AG04449 (cell line): ENCODE measurements at regions not wholly inside any gene's neighbourhood (a gene's known extent, or its start where the extent isn't known, plus 50 kb on each side); places are given as distances from the start of the nearest gene placed in this dataset.
A peak's percentile ranks its signal among the peaks of the same experiment; 100 is the strongest.

ENCODE experiments used
- CTCF ChIA-PET: fragments of 350-600 bp; formaldehyde crosslinking; extraction: SDS; loops from one replicate; lab custom pipeline; 2021; ENCODE audit warnings: antibody characterized with exemption; lab: Yijun Ruan, JAX
- POLR2A ChIA-PET: fragments of 400-600, 350-600 bp; formaldehyde crosslinking; extraction: SDS; loops from one replicate; lab custom pipeline; 2020; ENCODE audit warnings: antibody characterized with exemption, inconsistent platforms; lab: Yijun Ruan, JAX
- DNase-seq: peaks from one replicate; pipeline ENCODE4 v3.0.0-alpha.2; 2010; ENCODE audit warnings: low read depth, low spot score
- H3K4me3 ChIP-seq: 2 replicates; pipeline ENCODE4 v1.5.1; 2011; ENCODE audit warnings: low read depth, mild to moderate bottlenecking, control low read depth, low read length
- CTCF ChIP-seq: IDR thresholded peaks from one replicate; pipeline ENCODE4 v1.5.1; 2011; ENCODE audit warnings: mild to moderate bottlenecking, moderate library complexity, low read length, control low read depth, inconsistent platforms; ENCODE audit not compliant: insufficient read depth; ENCODE audit errors: missing control alignments

GRCh38 chr20:60687213-60687612 lies 564.8 kb upstream of the CDH4 start:
- POLR2A ChIA-PET: no interaction called here
- H3K4me3 ChIP-seq: no peak overlapping the region
- DNase-seq: no peak
- no peak for TF ChIP-seq CTCF
- CTCF ChIA-PET: no interaction called here

GRCh38 chr20:60690771-60691170 lies 561.3 kb upstream of the CDH4 start:
- CTCF ChIA-PET: interaction anchor here (1.8 kb wide), 1 partner anchor 480 kb away, joined by 5 read pairs; no protein-coding TSS in a partner anchor
- no peak overlapping the region for H3K4me3 ChIP-seq
- DNase-seq: no peak
- no peak for TF ChIP-seq CTCF
- POLR2A ChIA-PET: no interaction called here

- ChIA-PET POLR2A (no interaction called here), CTCF (no interaction called here)
- no peak overlapping the region for H3K4me3 ChIP-seq
- DNase-seq: no peak
- TF ChIP-seq CTCF: no peak
Observed at GRCh38 chr20:60691966-60692615, 560.0 kb upstream of the CDH4 start.

GRCh38 chr20:60693496-60694133 lies 558.4 kb upstream of the CDH4 start:
- CTCF ChIA-PET: no interaction called here
- no peak overlapping the region for H3K4me3 ChIP-seq
- no peak for TF ChIP-seq CTCF
- POLR2A ChIA-PET: no interaction called here
- DNase-seq: no peak

GRCh38 chr20:60694763-60695162 lies 557.3 kb upstream of the CDH4 start:
- POLR2A ChIA-PET: no interaction called here
- H3K4me3 ChIP-seq: no peak overlapping the region
- TF ChIP-seq CTCF: no peak
- CTCF ChIA-PET: no interaction called here
- no peak for DNase-seq

GRCh38 chr20:60695226-60696000 lies 556.6 kb upstream of the CDH4 start:
- peak; percentile 69 for DNase-seq
- CTCF ChIA-PET: interaction anchor here (0.6 kb wide), 1 partner anchor 17 kb away, joined by 3 read pairs; no protein-coding TSS in a partner anchor

More at GRCh38 chr20:60695226-60696000, 556.6 kb upstream of the CDH4 start:
- no peak overlapping the region for H3K4me3 ChIP-seq
- POLR2A ChIA-PET: no interaction called here
- no peak for TF ChIP-seq CTCF
